Kidney tubule cell (primary cell): ENCODE measurements at regions not wholly inside any gene's neighbourhood (a gene's known extent, or its start where the extent isn't known, plus 50 kb on each side); places are given as distances from the start of the nearest gene placed in this dataset.
"Not testable (repeated sequence)": the region's sequence is repeated elsewhere in the genome, so short reads cannot be mapped to it uniquely, and the experiment has no call there.

Experiments used
- DNase-seq: peaks from one replicate; pipeline ENCODE4 v3.0.0-alpha.2; 2018; ENCODE audit warnings: low spot score

- no peak for DNase-seq
Measured at GRCh38 chr11:105429096-105429910, 180.6 kb upstream of the GRIA4 start.

- no peak for DNase-seq
Measured at GRCh38 chr11:105407101-105407500, 202.8 kb upstream of the GRIA4 start.

GRCh38 chr11:105401269-105401809, 208.5 kb upstream of the GRIA4 start:
- no peak for DNase-seq

- DNase-seq = no peak
Measured at GRCh38 chr11:105399511-105399910, 210.4 kb upstream of the GRIA4 start.

- DNase-seq = no peak
Measured at GRCh38 chr11:105398636-105399035, 211.2 kb upstream of the GRIA4 start.

- no peak for DNase-seq
Measured at GRCh38 chr11:105393326-105393725, 216.5 kb upstream of the GRIA4 start.

- DNase-seq = no peak
Measured at GRCh38 chr11:105392556-105392955, 217.3 kb upstream of the GRIA4 start.

- no peak for DNase-seq
Measured at GRCh38 chr11:105389952-105390351, 219.9 kb upstream of the GRIA4 start.

GRCh38 chr11:105388006-105388405, 221.9 kb upstream of the GRIA4 start:
- DNase-seq = no peak

- DNase-seq = no peak
Measured at GRCh38 chr11:105381941-105382340, 227.9 kb upstream of the GRIA4 start.

- DNase-seq = no peak
Measured at GRCh38 chr11:105377870-105378269, 232.0 kb upstream of the GRIA4 start.

GRCh38 chr11:105372206-105372605, 232.6 kb upstream of the CARD18 start:
- no peak for DNase-seq

- no peak for DNase-seq
Measured at GRCh38 chr11:105371311-105371710, 231.7 kb upstream of the CARD18 start.

GRCh38 chr11:105368711-105369110, 229.1 kb upstream of the CARD18 start:
- DNase-seq = no peak

- DNase-seq = no peak
Measured at GRCh38 chr11:105367129-105367528, 227.6 kb upstream of the CARD18 start.

- DNase-seq = no peak
Measured at GRCh38 chr11:105361651-105362050, 222.1 kb upstream of the CARD18 start.

- DNase-seq = peak; percentile 13
Measured at GRCh38 chr11:105357764-105358163, 218.2 kb upstream of the CARD18 start.

- no peak for DNase-seq
Measured at GRCh38 chr11:105357146-105357545, 217.6 kb upstream of the CARD18 start.

- not testable (repeated sequence) for DNase-seq
Measured at GRCh38 chr11:105349867-105350266, 210.3 kb upstream of the CARD18 start.

GRCh38 chr11:105344938-105345337, 205.4 kb upstream of the CARD18 start:
- DNase-seq = no peak

- no peak for DNase-seq
Measured at GRCh38 chr11:105334025-105334714, 194.6 kb upstream of the CARD18 start.

GRCh38 chr11:105333153-105333552, 193.6 kb upstream of the CARD18 start:
- no peak for DNase-seq

- DNase-seq = no peak
Measured at GRCh38 chr11:105332171-105332570, 192.6 kb upstream of the CARD18 start.
